ENCODE measurements at regions not wholly inside any gene's neighbourhood (a gene's known extent, or its start where the extent isn't known, plus 50 kb on each side); places are given as distances from the start of the nearest gene placed in this dataset.
"Not testable (repeated sequence)": the region's sequence is repeated elsewhere in the genome, so short reads cannot be mapped to it uniquely, and the experiment has no call there.

DNA sequence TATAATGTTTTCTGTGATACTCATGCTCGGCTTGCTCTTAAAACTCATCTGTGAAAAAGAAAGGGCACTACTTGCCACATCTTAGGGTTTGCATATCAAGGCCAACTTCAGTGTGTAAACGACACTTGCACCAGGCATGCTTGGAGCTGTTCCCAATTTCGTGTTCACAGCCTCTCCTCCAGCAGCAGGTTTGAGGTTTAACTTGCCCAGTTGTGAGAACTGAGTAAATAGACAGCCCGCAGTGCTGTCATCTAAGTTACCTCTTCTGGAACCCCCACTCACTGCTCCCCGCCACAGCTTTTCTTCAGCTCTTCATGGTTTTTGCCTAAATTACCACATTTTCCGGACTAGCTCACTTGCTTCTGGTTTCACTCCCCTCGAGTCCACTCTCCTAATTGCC is 595.4 kb downstream of the TTLL7 start:
- TF ChIP-seq, protein P1, sequence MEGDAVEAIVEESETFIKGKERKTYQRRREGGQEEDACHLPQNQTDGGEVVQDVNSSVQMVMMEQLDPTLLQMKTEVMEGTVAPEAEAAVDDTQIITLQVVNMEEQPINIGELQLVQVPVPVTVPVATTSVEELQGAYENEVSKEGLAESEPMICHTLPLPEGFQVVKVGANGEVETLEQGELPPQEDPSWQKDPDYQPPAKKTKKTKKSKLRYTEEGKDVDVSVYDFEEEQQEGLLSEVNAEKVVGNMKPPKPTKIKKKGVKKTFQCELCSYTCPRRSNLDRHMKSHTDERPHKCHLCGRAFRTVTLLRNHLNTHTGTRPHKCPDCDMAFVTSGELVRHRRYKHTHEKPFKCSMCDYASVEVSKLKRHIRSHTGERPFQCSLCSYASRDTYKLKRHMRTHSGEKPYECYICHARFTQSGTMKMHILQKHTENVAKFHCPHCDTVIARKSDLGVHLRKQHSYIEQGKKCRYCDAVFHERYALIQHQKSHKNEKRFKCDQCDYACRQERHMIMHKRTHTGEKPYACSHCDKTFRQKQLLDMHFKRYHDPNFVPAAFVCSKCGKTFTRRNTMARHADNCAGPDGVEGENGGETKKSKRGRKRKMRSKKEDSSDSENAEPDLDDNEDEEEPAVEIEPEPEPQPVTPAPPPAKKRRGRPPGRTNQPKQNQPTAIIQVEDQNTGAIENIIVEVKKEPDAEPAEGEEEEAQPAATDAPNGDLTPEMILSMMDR (IDR thresholded peaks at IDR 0.05 in 4 of 5, conservative IDR thresholded peaks at IDR 0.05 in 1 of 5), result not testable (repeated sequence)
- TF ChIP-seq POLR2A (IDR thresholded peaks at IDR 0.05), result not testable (repeated sequence)

Measured in gastrocnemius medialis (tissue), 4 donors.